GM06990 (cell line): ENCODE measurements at regions not wholly inside any gene's neighbourhood (a gene's known extent, or its start where the extent isn't known, plus 50 kb on each side); places are given as distances from the start of the nearest gene placed in this dataset.
A peak's percentile ranks its signal among the peaks of the same experiment; 100 is the strongest.
"Not testable (repeated sequence)": the region's sequence is repeated elsewhere in the genome, so short reads cannot be mapped to it uniquely, and the experiment has no call there.

ENCODE experiments used
- DNase-seq: peaks from one replicate; pipeline ENCODE4 v3.0.0-alpha.2; 2011; ENCODE audit not compliant: insufficient read length; ENCODE audit errors: extremely low read depth
- H3K27me3 ChIP-seq: replicated peaks from 2 replicates; pipeline ENCODE4 v1.6.0; 2011; ENCODE audit warnings: low read length; ENCODE audit not compliant: control insufficient read depth, insufficient read depth
- H3K36me3 ChIP-seq: 2 replicates; pipeline ENCODE4 v1.5.1; 2011; ENCODE audit warnings: low read length; ENCODE audit not compliant: control insufficient read depth, insufficient read depth
- H3K4me3 ChIP-seq: replicated peaks from 2 replicates; pipeline ENCODE4 v1.5.1; 2011; ENCODE audit warnings: low read depth, mild to moderate bottlenecking, control low read depth, low read length
- CTCF ChIP-seq: IDR thresholded peaks from 2 replicates; pipeline ENCODE4 v1.5.1; 2011; ENCODE audit warnings: low read length, control low read depth, mild to moderate bottlenecking, inconsistent platforms; ENCODE audit not compliant: insufficient read depth, poor library complexity, severe bottlenecking

GRCh38 chr10:84739641-84740040 is 411.3 kb downstream of the CCSER2 start:
- no peak for DNase-seq
- no peak for TF ChIP-seq CTCF
- Histone ChIP-seq H3K27me3 (no peaks in the 10 kb centered on the region), H3K36me3 (no peaks in the 10 kb centered on the region), H3K4me3 (no peak overlapping the region)

DNA sequence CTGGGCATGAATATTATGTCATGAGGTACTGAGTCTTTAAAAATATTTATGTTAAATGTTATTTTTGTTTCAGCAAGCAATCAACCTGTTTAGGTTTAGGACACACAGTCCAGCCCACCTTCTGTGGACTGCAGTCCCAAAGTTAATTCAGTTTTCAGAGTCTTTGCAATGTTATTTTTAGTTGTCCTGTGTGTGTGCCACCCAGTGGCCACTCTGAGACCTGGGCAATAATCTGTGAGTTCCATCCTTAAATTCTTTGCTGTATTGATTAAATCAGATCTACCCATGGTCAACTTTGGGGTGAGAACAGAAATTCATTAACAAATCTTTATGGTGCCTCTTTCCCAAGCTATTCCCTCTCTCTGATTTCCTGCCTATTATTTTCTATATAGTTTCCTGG is 415.1 kb downstream of the CCSER2 start:
- Histone ChIP-seq H3K36me3 (no peaks in the 10 kb centered on the region), H3K4me3 (no peak overlapping the region), H3K27me3 (no peaks in the 10 kb centered on the region)
- peak; percentile 62 for TF ChIP-seq CTCF
- DNase-seq, result no peak

GRCh38 chr10:84755311-84755710 is 426.9 kb downstream of the CCSER2 start:
- Histone ChIP-seq H3K4me3 (no peak overlapping the region), H3K27me3 (no peaks in the 10 kb centered on the region), H3K36me3 (no peaks in the 10 kb centered on the region)
- no peak for DNase-seq
- TF ChIP-seq CTCF, result no peak

- not testable (repeated sequence) for H3K4me3 ChIP-seq, H3K36me3 ChIP-seq, H3K27me3 ChIP-seq, DNase-seq
These were observed 428.3 kb downstream of the CCSER2 start for GRCh38 chr10:84756653-84757052.

DNA sequence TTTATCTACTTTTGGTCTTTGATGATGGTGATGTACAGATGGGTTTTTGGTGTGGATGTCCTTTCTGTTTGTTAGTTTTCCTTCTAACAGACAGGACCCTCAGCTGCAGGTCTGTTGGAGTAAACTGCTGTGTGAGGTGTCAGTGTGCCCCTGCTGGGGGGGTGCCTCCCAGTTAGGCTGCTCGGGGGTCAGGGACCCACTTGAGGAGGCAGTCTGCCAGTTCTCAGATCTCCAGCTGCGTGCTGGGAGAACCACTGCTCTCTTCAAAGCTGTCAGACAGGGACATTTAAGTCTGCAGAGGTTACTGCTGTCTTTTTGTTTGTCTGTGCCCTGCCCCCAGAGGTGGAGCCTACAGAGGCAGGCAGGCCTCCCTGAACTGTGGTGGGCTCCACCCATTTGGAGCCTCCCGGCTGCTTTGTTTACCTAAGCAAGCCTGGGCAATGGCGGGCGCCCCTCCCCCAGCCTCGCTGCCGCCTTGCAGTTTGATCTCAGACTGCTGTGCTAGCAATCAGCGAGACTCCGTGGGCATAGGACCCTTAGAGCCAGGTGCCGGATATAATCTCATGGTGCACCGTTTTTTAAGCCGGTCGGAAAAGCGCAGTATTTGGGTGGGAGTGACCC is 433.7 kb downstream of the CCSER2 start:
- not testable (repeated sequence) for H3K27me3 ChIP-seq, DNase-seq, H3K4me3 ChIP-seq, H3K36me3 ChIP-seq

DNA sequence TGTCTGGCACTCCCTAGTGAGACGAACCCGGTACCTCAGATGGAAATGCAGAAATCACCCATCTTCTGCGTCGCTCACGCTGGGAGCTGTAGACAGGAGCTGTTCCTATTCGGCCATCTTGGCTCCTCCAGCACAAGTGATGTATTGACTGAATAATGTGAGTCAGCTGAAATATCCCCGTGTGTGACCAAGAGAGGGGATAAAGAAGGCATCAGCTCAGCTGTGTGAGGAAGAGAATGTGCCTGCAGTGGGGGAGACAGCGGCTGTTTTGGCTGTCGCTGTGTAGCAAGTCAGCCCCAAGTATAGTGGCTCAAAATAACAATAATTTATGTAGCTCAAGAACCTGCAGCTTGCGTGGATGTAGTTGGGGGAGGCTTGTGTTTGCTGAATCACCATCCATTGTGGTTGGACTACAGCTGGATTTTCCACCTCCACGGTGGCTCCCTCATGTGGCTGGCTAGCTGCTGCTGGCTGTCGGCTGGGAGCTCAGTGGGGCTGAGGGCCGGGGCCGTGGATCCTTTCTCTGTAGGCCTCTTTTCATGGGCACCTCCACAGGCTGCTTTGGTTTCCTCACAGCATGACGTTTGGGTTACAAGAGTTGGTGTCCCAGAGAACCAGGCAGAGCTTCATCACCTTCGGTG is 434.5 kb downstream of the CCSER2 start:
- Histone ChIP-seq H3K36me3 (no peaks in the 10 kb centered on the region), H3K4me3 (no peak overlapping the region), H3K27me3 (no peaks in the 10 kb centered on the region)
- no peak for TF ChIP-seq CTCF
- DNase-seq, result no peak

- H3K4me3 ChIP-seq, result no peak overlapping the region
- no peaks in the 10 kb centered on the region for H3K27me3 ChIP-seq
- no peaks in the 10 kb centered on the region for H3K36me3 ChIP-seq
- no peak for TF ChIP-seq CTCF
- no peak for DNase-seq
These were observed 435.6 kb downstream of the CCSER2 start for GRCh38 chr10:84763965-84764364.
